Panc1 (cell line): ENCODE measurements at regions not wholly inside any gene's neighbourhood (a gene's known extent, or its start where the extent isn't known, plus 50 kb on each side); places are given as distances from the start of the nearest gene placed in this dataset.

ENCODE experiments used
- ATAC-seq: fragments of 200-7000 bp; cut with Tn5 transposase; 2 replicates; pipeline ENCODE4 v1.9.1; 2020; ENCODE audit warnings: mild to moderate bottlenecking, moderate library complexity
- BruUV-seq: library from RNA; stranded (reverse); fragments of 400-500 nt; replicated peaks from 2 replicates; lab custom pipeline; 2021; lab: Mats Ljungman, UMichigan
- CTCF ChIA-PET: fragments of 300-600 bp; sonication (Branson Sonifier 250); formaldehyde crosslinking; loops from one replicate; lab custom pipeline; 2022; ENCODE audit warnings: antibody characterized with exemption; lab: Charles Lee
- POLR2A ChIA-PET: fragments of 300-600 bp; sonication (Branson Sonifier 250); formaldehyde crosslinking; loops from one replicate; lab custom pipeline; 2022; ENCODE audit warnings: antibody characterized with exemption; lab: Charles Lee
- DNase-seq: peaks from one replicate; pipeline ENCODE4 v3.0.0-alpha.2; 2010; ENCODE audit warnings: low read depth, low spot score
- H3K27ac ChIP-seq: 2 replicates; pipeline ENCODE4 v1.5.1; 2011; ENCODE audit warnings: mild to moderate bottlenecking, low read length, inconsistent platforms
- H3K27me3 ChIP-seq: fragments of 200-500 bp; sonication (Bioruptor generic); 2 replicates; pipeline ENCODE4 v1.6.0; 2014; ENCODE audit warnings: low read length, inconsistent platforms; ENCODE audit not compliant: control insufficient read depth, insufficient read depth
- H3K36me3 ChIP-seq: fragments of 200-500 bp; sonication (Bioruptor generic); 2 replicates; pipeline ENCODE4 v1.5.1; 2014; ENCODE audit warnings: inconsistent platforms, mild to moderate bottlenecking, low read length, moderate library complexity; ENCODE audit not compliant: control insufficient read depth, insufficient read depth
- H3K4me1 ChIP-seq: 2 replicates; pipeline ENCODE4 v1.5.1; 2011; ENCODE audit warnings: inconsistent platforms, mild to moderate bottlenecking, low read length, moderate library complexity; ENCODE audit not compliant: control insufficient read depth, insufficient read depth
- H3K4me3 ChIP-seq, 2 experiments: 2 replicates each; pipeline ENCODE4 v1.5.1; 2011 to 2012; ENCODE audit warnings: low read depth in 2 of 2, low read length in 2 of 2, mild to moderate bottlenecking in 2 of 2, inconsistent platforms in 1 of 2, moderate library complexity in 1 of 2
- H3K9me3 ChIP-seq: fragments of 200-500 bp; sonication (Bioruptor generic); 2 replicates; pipeline ENCODE4 v1.5.1; 2014; ENCODE audit warnings: low read depth, mild to moderate bottlenecking, inconsistent platforms, low read length, moderate library complexity; ENCODE audit not compliant: control insufficient read depth, insufficient read depth
- POLR2AphosphoS5 ChIP-seq: IDR thresholded peaks from 2 replicates; pipeline ENCODE4 v1.6.1; 2012; ENCODE audit warnings: mild to moderate bottlenecking, low read depth, low read length, moderate library complexity
- SIN3A ChIP-seq: IDR thresholded peaks from 2 replicates; pipeline ENCODE4 v1.6.1; 2012; ENCODE audit warnings: low read depth, mild to moderate bottlenecking, low read length, moderate library complexity, borderline replicate concordance; ENCODE audit not compliant: insufficient read depth
- TCF7L2 ChIP-seq: IDR thresholded peaks from 2 replicates; pipeline ENCODE4 v1.6.1; 2011; ENCODE audit warnings: mild to moderate bottlenecking, low read depth, low read length, inconsistent platforms
- in situ Hi-C: cut with HindIII; loops from 2 replicates; pipeline ENCODE4 v1.10.0; 2016; ENCODE audit warnings: low sequenced_read_pairs, low pct_unique_long_range_greater_than_20kb
- intact Hi-C: fragments of 100-400 bp; cut with micrococcal nuclease; formaldehyde crosslinking; loops from one replicate; pipeline ENCODE4 v1.10.0; 2022; ENCODE audit not compliant: unreplicated experiment
- TF ChIP-seq, protein P1 (sequence below): fragments of 450-650 bp; IDR thresholded peaks from 2 replicates; pipeline ENCODE4 v1.5.1; 2017; ENCODE audit warnings: mild to moderate bottlenecking
- TF ChIP-seq, protein P2 (sequence below), 2 experiments: IDR thresholded peaks; 2 replicates each; pipeline ENCODE4 v1.6.1; 2011 to 2012; ENCODE audit warnings: low read depth in 2 of 2, control low read depth in 1 of 2, low read length in 1 of 2, mild to moderate bottlenecking in 1 of 2, moderate library complexity in 1 of 2; ENCODE audit not compliant: insufficient read depth in 1 of 2

DNA sequence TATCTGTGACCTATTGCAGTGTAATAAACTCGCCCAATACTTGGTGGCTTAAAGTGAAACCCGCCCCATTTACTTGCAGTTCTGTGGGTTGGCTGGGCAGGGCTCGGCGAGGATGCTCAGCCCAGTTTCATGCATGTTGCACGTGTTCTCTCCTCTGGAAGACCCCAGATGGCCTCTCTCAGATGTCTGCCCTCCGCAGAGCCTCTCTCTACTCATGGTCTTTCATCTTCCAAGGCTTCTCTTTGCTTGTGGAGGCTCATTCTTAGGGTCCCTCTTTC lies 251.4 kb downstream of the SOD2 start:
- in situ Hi-C loops (no loop called here), intact Hi-C loops (no loop called here)
- ChIA-PET CTCF (no interaction called here), POLR2A (no interaction called here)
- Histone ChIP-seq H3K9me3 (no peaks in the 10 kb centered on the region), H3K4me3 (no peak overlapping the region), H3K27me3 (peaks cover 29% of the 10 kb centered on the region), H3K36me3 (no peaks in the 10 kb centered on the region), H3K4me1 (no peaks in the 10 kb centered on the region), H3K27ac (no peak overlapping the region)
- no TSS peak for BruUV-seq
- no peak for TF ChIP-seq TCF7L2
- ATAC-seq (no peak), DNase-seq (no peak)

DNA sequence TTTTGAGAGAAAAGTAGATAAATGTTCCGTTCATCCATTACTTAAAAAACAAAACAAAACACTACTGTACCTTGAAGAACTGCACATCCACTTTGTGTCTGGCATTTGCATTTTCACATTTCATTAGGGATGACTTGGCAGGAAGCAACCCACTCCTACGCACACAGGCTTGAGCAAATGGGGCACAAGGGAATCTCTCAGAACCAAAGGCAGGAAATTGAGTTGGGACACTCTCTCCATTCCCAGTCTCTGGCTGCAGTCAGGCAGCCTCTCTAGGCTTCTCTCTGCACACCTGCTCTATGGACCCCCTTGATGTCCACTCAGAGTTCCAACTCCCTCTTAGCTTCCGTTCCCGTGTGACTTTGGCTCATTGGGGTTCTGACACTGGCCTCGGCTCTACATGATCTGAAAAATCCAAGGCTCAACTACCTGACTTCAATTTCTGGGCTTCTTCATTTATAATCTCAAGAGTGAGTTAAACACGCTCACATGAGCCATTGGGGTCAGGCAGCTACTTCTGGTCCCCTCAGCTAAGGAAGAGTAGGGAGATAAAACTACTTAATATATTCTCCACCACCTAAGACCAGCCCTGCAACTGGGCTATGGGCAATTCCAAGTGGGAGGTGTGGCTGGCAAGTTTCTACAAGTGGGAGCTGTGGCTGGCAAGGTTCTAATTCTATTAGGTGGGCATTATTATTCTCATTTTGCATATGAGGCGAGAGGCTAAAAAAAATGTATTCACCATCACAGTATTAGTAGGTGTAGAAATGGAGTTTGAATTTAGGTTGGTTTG lies 251.9 kb downstream of the SOD2 start:
- BruUV-seq: no TSS peak
- Histone ChIP-seq H3K4me3 (no peak overlapping the region), H3K36me3 (no peaks in the 10 kb centered on the region), H3K27me3 (peaks cover 29% of the 10 kb centered on the region), H3K9me3 (no peaks in the 10 kb centered on the region), H3K4me1 (no peaks in the 10 kb centered on the region), H3K27ac (no peak overlapping the region)
- DNase-seq (no peak), ATAC-seq (no peak)
- TF ChIP-seq TCF7L2: no peak
- TF ChIP-seq, protein P1, sequence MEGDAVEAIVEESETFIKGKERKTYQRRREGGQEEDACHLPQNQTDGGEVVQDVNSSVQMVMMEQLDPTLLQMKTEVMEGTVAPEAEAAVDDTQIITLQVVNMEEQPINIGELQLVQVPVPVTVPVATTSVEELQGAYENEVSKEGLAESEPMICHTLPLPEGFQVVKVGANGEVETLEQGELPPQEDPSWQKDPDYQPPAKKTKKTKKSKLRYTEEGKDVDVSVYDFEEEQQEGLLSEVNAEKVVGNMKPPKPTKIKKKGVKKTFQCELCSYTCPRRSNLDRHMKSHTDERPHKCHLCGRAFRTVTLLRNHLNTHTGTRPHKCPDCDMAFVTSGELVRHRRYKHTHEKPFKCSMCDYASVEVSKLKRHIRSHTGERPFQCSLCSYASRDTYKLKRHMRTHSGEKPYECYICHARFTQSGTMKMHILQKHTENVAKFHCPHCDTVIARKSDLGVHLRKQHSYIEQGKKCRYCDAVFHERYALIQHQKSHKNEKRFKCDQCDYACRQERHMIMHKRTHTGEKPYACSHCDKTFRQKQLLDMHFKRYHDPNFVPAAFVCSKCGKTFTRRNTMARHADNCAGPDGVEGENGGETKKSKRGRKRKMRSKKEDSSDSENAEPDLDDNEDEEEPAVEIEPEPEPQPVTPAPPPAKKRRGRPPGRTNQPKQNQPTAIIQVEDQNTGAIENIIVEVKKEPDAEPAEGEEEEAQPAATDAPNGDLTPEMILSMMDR: no peak
- TF ChIP-seq SIN3A: no peak
- TF ChIP-seq, protein P2, sequence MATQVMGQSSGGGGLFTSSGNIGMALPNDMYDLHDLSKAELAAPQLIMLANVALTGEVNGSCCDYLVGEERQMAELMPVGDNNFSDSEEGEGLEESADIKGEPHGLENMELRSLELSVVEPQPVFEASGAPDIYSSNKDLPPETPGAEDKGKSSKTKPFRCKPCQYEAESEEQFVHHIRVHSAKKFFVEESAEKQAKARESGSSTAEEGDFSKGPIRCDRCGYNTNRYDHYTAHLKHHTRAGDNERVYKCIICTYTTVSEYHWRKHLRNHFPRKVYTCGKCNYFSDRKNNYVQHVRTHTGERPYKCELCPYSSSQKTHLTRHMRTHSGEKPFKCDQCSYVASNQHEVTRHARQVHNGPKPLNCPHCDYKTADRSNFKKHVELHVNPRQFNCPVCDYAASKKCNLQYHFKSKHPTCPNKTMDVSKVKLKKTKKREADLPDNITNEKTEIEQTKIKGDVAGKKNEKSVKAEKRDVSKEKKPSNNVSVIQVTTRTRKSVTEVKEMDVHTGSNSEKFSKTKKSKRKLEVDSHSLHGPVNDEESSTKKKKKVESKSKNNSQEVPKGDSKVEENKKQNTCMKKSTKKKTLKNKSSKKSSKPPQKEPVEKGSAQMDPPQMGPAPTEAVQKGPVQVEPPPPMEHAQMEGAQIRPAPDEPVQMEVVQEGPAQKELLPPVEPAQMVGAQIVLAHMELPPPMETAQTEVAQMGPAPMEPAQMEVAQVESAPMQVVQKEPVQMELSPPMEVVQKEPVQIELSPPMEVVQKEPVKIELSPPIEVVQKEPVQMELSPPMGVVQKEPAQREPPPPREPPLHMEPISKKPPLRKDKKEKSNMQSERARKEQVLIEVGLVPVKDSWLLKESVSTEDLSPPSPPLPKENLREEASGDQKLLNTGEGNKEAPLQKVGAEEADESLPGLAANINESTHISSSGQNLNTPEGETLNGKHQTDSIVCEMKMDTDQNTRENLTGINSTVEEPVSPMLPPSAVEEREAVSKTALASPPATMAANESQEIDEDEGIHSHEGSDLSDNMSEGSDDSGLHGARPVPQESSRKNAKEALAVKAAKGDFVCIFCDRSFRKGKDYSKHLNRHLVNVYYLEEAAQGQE (IDR thresholded peaks at IDR 0.05; ENCODE audit: insufficient read depth in 1 of 2, low read depth in 2 of 2, low read length in 1 of 2): no peak
- no peak for TF ChIP-seq POLR2AphosphoS5
- intact Hi-C loops: no loop called here
- CTCF ChIA-PET: no interaction called here
- in situ Hi-C loops: no loop called here
- POLR2A ChIA-PET: no interaction called here

DNA sequence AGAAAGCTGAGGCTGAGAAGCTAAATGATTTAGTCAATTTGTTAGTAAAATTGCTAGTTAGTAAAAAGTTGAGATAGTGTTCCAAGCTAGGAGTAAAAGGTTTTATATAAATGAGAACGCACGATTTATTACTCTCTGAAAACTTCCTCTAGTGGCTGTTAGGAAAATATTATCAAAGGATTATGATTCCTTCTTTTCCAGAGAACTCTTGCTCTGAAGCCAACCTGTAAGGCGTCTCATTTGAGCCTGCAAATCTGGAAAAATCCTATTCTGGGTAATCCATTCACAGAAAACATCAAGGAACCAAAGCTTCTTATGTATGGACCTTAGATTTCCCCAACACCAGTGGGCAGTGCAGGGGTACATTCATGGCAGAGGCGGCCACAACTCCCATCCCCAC lies 252.7 kb downstream of the SOD2 start:
- Histone ChIP-seq H3K27me3 (peaks cover 26% of the 10 kb centered on the region), H3K27ac (no peak overlapping the region), H3K9me3 (no peaks in the 10 kb centered on the region), H3K4me1 (no peaks in the 10 kb centered on the region), H3K36me3 (no peaks in the 10 kb centered on the region), H3K4me3 (no peak overlapping the region)
- no peak for TF ChIP-seq SIN3A
- TF ChIP-seq, protein P2 (IDR thresholded peaks at IDR 0.05; ENCODE audit: insufficient read depth in 1 of 2, low read depth in 2 of 2, low read length in 1 of 2): no peak
- TF ChIP-seq, protein P1: no peak
- TF ChIP-seq POLR2AphosphoS5: no peak
- TF ChIP-seq TCF7L2: no peak
- ATAC-seq (no peak), DNase-seq (no peak)
- intact Hi-C loops: no loop called here
- BruUV-seq: no TSS peak
- POLR2A ChIA-PET: no interaction called here
- CTCF ChIA-PET: no interaction called here
- in situ Hi-C loops: no loop called here
